ENCODE measurements at regions not wholly inside any gene's neighbourhood (a gene's known extent, or its start where the extent isn't known, plus 50 kb on each side); places are given as distances from the start of the nearest gene placed in this dataset.

DNA sequence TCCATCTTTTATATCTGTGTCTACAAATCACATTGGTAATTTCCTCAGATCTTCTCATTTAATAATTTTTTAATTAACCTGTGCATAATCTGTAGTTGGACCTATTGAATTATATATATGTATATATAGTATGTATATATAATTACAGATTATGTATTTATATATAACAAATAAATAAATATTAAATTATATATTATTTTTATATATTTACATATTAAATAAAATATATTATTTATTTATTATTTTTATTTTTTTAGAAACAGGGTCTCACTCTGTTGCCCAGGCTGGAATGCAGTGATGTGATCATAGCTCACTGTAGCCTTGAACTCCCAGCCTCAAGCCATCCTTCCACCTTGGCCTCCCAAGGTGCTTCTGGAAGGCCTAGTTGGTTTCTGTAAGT lies 197.9 kb downstream of the FGF9 start:
- TF ChIP-seq, protein P1, sequence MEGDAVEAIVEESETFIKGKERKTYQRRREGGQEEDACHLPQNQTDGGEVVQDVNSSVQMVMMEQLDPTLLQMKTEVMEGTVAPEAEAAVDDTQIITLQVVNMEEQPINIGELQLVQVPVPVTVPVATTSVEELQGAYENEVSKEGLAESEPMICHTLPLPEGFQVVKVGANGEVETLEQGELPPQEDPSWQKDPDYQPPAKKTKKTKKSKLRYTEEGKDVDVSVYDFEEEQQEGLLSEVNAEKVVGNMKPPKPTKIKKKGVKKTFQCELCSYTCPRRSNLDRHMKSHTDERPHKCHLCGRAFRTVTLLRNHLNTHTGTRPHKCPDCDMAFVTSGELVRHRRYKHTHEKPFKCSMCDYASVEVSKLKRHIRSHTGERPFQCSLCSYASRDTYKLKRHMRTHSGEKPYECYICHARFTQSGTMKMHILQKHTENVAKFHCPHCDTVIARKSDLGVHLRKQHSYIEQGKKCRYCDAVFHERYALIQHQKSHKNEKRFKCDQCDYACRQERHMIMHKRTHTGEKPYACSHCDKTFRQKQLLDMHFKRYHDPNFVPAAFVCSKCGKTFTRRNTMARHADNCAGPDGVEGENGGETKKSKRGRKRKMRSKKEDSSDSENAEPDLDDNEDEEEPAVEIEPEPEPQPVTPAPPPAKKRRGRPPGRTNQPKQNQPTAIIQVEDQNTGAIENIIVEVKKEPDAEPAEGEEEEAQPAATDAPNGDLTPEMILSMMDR (optimal IDR thresholded peaks at IDR 0.05 in 1 of 3, IDR thresholded peaks at IDR 0.05 in 1 of 3, conservative IDR thresholded peaks at IDR 0.05 in 1 of 3; ENCODE audit: extremely low read depth in 1 of 3, insufficient read depth in 2 of 3, low read length in 3 of 3): no peak
- no peak for TF ChIP-seq EZH2 (IDR thresholded peaks at IDR 0.05; ENCODE audit: low read length)

Data from keratinocyte (primary cell).